Thoracic aorta (tissue), 2 donors: ENCODE measurements at regions not wholly inside any gene's neighbourhood (a gene's known extent, or its start where the extent isn't known, plus 50 kb on each side); places are given as distances from the start of the nearest gene placed in this dataset.

Experiments used
- ATAC-seq: fragments of 150-250 bp; one replicate; pipeline ENCODE4 v1.8.0; 2017; ENCODE audit warnings: low read depth; ENCODE audit not compliant: insufficient number of reproducible peaks, low FRiP score
- DNase-seq: peaks from one replicate; pipeline ENCODE4 v3.0.0-alpha.2; 2020; ENCODE audit warnings: low spot score
- H3K27ac ChIP-seq, 2 donors: fragments of 200-600 bp; sonication (generic); 1 replicate in 1 of 2; 2 replicates in 1 of 2; pipeline ENCODE4 v1.5.1; 2016; ENCODE audit warnings: mild to moderate bottlenecking in 2 of 2, moderate library complexity in 2 of 2
- H3K27me3 ChIP-seq: fragments of 200-600 bp; sonication (generic); replicated peaks from 2 replicates; pipeline ENCODE4 v1.6.0; 2016; ENCODE audit warnings: mild to moderate bottlenecking; ENCODE audit not compliant: insufficient read depth
- H3K36me3 ChIP-seq: fragments of 200-600 bp; sonication (generic); one replicate; pipeline ENCODE4 v1.5.1; 2016
- H3K4me1 ChIP-seq, 2 donors: fragments of 200-600 bp; sonication (generic); 1 replicate in 1 of 2; 2 replicates in 1 of 2; pipeline versions ENCODE4 v1.5.1 to v1.6.0; 2016; ENCODE audit warnings: low read depth in 2 of 2, mild to moderate bottlenecking in 1 of 2; ENCODE audit not compliant: control insufficient read depth in 1 of 2
- H3K4me3 ChIP-seq: fragments of 200-600 bp; sonication (generic); 2 replicates; pipeline ENCODE4 v1.5.1; 2016; ENCODE audit warnings: mild to moderate bottlenecking
- H3K9me3 ChIP-seq: fragments of 200-600 bp; sonication (generic); 2 replicates; pipeline ENCODE4 v1.5.1; 2016
- TF ChIP-seq, protein P1 (sequence below): fragments of 200-600 bp; sonication (generic); IDR thresholded peaks from one replicate; pipeline ENCODE4 v1.5.1; 2019; ENCODE audit warnings: antibody characterized with exemption

DNA sequence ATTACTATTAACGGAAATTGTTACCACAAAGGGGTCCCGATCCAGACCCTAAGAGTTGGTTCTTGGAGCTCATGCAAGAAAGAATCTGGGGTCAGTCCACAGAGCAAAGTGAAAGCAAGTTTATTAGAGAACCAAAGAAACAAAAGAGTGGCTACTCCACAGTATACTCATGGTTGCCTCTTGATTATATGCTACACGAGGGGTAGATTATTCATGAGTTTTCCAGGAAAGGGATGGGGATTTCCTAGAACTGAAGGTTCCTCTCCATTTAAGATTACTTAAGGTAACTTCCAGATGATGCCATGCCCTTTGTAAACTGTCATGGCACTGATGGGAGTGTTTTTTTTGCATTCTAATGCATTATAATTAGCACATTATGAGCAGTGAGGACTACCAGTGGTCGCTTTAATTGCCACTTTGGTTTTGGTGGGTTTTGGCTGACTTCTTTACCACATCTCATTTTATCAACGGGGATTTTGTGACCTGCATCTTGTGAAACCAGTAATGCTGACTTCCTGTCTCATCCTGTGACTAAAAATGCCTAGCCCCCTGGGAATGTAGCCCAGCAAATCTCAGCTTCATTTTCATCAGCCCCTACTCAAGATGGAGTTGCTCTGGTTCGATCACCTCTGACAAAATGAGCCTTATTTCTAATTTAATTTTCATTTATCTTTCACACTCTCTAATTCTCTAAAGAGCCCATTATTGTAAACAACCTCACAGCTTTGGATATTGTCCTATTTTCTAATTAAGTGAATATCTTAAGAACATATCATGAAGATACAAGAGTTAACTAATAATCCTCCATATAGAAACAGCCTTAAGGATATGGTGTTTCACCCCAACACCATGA lies 336.3 kb downstream of the RASEF start:
- H3K27me3 ChIP-seq: no peaks in the 10 kb centered on the region
- TF ChIP-seq, protein P1, sequence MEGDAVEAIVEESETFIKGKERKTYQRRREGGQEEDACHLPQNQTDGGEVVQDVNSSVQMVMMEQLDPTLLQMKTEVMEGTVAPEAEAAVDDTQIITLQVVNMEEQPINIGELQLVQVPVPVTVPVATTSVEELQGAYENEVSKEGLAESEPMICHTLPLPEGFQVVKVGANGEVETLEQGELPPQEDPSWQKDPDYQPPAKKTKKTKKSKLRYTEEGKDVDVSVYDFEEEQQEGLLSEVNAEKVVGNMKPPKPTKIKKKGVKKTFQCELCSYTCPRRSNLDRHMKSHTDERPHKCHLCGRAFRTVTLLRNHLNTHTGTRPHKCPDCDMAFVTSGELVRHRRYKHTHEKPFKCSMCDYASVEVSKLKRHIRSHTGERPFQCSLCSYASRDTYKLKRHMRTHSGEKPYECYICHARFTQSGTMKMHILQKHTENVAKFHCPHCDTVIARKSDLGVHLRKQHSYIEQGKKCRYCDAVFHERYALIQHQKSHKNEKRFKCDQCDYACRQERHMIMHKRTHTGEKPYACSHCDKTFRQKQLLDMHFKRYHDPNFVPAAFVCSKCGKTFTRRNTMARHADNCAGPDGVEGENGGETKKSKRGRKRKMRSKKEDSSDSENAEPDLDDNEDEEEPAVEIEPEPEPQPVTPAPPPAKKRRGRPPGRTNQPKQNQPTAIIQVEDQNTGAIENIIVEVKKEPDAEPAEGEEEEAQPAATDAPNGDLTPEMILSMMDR: no peak
- H3K36me3 ChIP-seq: no peaks in the 10 kb centered on the region
- DNase-seq (no peak), ATAC-seq (no peak)
- no peak overlapping the region for H3K4me3 ChIP-seq
- no peak overlapping the region for H3K27ac ChIP-seq
- no peaks in the 10 kb centered on the region for H3K4me1 ChIP-seq
- no peaks in the 10 kb centered on the region for H3K9me3 ChIP-seq

DNA sequence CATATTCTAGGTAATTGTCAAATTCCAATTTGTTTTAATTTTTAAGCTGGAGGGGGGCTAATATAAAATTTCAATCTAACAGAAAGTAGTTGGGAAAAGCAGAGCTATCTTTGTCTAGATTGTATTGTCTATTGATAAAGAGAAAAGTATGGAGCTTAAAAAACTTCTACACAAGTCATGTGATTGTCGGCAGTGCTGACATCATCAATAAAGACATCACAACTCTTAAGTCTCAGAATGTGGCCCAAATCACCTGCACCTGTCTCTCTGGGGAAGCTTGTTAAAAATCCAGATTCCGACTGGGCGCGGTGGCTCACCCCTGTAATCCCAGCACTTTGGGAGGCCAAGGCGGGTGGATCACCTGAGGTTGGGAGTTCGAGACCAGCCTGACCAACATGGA lies 333.8 kb downstream of the RASEF start:
- Histone ChIP-seq H3K27me3 (no peaks in the 10 kb centered on the region), H3K9me3 (no peaks in the 10 kb centered on the region), H3K4me1 (no peaks in the 10 kb centered on the region), H3K36me3 (no peaks in the 10 kb centered on the region), H3K27ac (no peak overlapping the region), H3K4me3 (no peak overlapping the region)
- ATAC-seq: no peak
- no peak for DNase-seq
- TF ChIP-seq, protein P1: no peak

DNA sequence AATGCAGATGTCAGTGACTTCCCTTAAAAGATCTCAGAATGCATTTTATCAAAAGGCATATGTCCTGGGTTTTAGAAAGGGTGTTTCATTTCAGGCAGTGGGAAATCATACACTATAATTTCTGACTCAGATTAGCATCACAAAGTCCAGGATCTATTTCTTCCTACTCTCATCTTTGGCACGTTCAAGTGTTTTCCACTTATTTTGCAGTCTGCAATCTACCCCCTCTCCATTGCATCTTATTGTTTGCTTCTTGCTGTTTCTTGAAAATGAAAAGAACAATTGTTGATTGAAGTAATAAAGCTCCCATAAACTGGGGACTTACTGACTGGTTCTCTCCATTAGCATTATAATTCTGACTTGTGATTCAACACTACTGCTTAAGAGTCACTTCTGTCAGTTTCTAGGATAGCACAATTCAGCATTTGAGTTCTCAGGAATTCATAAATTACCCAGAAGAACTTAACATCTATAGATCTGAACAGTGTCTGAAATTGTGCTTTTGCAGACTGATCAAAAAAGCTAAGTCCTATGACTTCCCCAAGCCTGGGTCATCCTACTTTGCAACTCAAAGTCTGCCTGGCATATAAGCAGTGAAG lies 332.9 kb downstream of the RASEF start:
- no peaks in the 10 kb centered on the region for H3K27me3 ChIP-seq
- H3K9me3 ChIP-seq: no peaks in the 10 kb centered on the region
- H3K4me1 ChIP-seq: no peaks in the 10 kb centered on the region
- no peak overlapping the region for H3K27ac ChIP-seq
- TF ChIP-seq, protein P1: no peak
- no peaks in the 10 kb centered on the region for H3K36me3 ChIP-seq
- DNase-seq: no peak
- ATAC-seq: no peak
- H3K4me3 ChIP-seq: no peak overlapping the region

DNA sequence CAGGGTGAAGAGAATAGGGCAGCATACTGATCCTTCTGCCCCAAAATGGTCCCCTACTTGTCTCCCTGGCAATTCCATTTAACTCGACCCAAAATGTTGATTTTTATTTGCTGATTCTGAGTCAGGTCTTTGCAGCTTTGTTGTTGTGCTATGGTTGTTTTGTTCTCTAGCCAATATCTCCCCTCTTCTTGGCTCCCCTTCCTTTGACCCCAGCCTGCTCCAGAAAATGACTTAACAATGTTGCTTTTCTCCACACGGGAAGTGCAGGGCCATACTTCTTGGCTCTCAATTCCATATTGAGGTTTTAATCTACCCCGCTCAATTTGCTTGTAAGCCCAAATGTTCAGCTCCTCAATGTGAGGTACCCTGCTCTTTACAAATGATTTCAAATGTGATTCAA lies 330.0 kb downstream of the RASEF start:
- DNase-seq (no peak), ATAC-seq (no peak)
- TF ChIP-seq, protein P1: no peak
- Histone ChIP-seq H3K36me3 (no peaks in the 10 kb centered on the region), H3K4me1 (no peaks in the 10 kb centered on the region), H3K27ac (no peak overlapping the region), H3K27me3 (no peaks in the 10 kb centered on the region), H3K9me3 (no peaks in the 10 kb centered on the region), H3K4me3 (no peak overlapping the region)

DNA sequence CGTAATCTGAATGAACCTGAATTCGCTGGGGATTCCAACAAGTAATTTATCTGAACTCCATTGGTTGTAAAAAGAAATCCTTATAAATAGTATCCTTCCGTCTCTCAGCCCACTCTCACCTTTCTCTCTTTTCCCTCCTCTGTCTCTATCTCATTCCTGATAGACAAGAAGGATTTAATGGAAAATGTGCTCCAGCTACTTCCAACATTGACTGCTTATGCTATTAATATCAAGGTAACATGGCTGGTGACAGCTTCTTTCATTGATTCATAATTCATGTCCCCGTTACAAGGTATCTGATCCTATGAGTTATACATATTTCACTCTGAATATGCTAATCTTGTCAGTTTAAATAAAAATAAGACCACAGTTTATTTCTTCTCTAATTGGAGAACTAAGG lies 326.8 kb downstream of the RASEF start:
- Histone ChIP-seq H3K36me3 (no peaks in the 10 kb centered on the region), H3K4me3 (no peak overlapping the region), H3K9me3 (no peaks in the 10 kb centered on the region), H3K27me3 (no peaks in the 10 kb centered on the region), H3K27ac (no peak overlapping the region), H3K4me1 (no peaks in the 10 kb centered on the region)
- TF ChIP-seq, protein P1: no peak
- no peak for ATAC-seq
- DNase-seq: no peak
